Astrocyte of the spinal cord (primary cell): ENCODE measurements at regions not wholly inside any gene's neighbourhood (a gene's known extent, or its start where the extent isn't known, plus 50 kb on each side); places are given as distances from the start of the nearest gene placed in this dataset.
A peak's percentile ranks its signal among the peaks of the same experiment; 100 is the strongest.

Experiments used
- DNase-seq: peaks from one replicate; pipeline ENCODE4 v3.0.0; 2011; ENCODE audit warnings: low read depth, low spot score
- H3K4me3 ChIP-seq: 2 replicates; pipeline ENCODE4 v1.5.1; 2011; ENCODE audit warnings: low read depth, mild to moderate bottlenecking, low read length, moderate library complexity
- in situ Hi-C: cut with HindIII; loops from 2 replicates; pipeline ENCODE4 v1.10.0; 2017; ENCODE audit warnings: low sequenced_read_pairs
- TF ChIP-seq, protein P1 (sequence below): IDR thresholded peaks from 2 replicates; pipeline ENCODE4 v1.5.1; 2012; ENCODE audit warnings: low read depth, mild to moderate bottlenecking, low read length, inconsistent platforms

DNA sequence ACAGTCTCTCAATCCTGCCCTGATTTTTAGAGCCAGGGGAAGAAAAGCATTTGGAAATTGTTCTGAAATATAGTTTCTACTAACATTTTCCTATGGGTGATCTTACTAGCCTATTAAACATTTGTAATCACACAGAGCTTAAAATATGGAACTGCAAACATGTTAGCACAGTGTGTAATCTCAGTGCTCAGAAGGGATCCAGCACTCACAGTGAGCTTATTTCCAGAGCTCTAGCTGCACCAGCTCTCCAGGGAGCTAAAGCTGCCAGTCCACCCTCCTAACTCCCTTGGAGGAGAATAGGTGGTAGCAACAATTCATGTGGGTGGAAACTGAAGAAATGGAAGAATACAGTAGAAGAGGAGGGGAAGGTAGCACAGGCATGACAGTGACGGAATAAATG is 64.9 kb upstream of the SYT1 start:
- in situ Hi-C loops = no loop called here
- TF ChIP-seq, protein P1, sequence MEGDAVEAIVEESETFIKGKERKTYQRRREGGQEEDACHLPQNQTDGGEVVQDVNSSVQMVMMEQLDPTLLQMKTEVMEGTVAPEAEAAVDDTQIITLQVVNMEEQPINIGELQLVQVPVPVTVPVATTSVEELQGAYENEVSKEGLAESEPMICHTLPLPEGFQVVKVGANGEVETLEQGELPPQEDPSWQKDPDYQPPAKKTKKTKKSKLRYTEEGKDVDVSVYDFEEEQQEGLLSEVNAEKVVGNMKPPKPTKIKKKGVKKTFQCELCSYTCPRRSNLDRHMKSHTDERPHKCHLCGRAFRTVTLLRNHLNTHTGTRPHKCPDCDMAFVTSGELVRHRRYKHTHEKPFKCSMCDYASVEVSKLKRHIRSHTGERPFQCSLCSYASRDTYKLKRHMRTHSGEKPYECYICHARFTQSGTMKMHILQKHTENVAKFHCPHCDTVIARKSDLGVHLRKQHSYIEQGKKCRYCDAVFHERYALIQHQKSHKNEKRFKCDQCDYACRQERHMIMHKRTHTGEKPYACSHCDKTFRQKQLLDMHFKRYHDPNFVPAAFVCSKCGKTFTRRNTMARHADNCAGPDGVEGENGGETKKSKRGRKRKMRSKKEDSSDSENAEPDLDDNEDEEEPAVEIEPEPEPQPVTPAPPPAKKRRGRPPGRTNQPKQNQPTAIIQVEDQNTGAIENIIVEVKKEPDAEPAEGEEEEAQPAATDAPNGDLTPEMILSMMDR = no peak
- H3K4me3 ChIP-seq = no peak overlapping the region
- DNase-seq = no peak

DNA sequence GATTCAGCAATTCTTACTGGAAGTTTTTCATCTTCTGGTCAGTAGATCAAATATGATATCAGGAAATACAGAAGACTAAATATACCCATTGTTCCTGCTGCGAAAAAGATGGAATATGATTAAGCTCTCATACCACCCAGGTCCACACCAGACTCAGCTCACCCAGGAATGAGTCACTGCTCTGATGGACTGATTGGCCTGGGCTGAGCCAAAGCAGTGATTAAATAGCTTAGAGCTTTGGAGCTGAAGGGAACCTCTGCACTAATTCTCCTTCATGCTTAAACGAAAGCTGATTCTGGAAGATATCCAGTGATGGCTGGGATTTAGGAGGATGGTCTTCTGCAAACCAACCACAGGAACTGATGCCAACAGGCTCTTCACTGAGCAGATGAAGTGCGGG is 62.0 kb upstream of the SYT1 start:
- no peak overlapping the region for H3K4me3 ChIP-seq
- in situ Hi-C loops = no loop called here
- DNase-seq = peak; percentile 85
- TF ChIP-seq, protein P1 = no peak

DNA sequence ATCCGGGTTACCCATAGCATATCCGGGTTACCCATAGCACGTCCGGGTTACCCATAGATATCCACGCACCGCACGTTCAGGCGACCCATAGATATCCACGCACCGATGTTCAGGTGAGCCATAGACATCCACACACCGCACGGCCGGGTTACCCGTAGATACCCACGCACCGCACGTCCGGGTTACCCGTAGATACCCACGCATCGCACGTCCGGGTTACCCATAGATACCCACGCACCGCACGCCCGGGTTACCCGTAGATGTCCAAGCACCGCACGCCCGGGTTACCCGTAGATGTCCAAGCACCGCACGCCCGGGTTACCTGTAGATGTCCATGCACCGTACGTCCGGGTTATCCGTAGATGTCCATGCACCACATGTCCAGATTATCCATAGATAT is 60.3 kb upstream of the SYT1 start:
- no peak for DNase-seq
- TF ChIP-seq, protein P1 = no peak
- H3K4me3 ChIP-seq = no peak overlapping the region
- in situ Hi-C loops = no loop called here
